ENCODE measurements at regions not wholly inside any gene's neighbourhood (a gene's known extent, or its start where the extent isn't known, plus 50 kb on each side); places are given as distances from the start of the nearest gene placed in this dataset.
A peak's percentile ranks its signal among the peaks of the same experiment; 100 is the strongest.
"Not testable (repeated sequence)": the region's sequence is repeated elsewhere in the genome, so short reads cannot be mapped to it uniquely, and the experiment has no call there.

DNA sequence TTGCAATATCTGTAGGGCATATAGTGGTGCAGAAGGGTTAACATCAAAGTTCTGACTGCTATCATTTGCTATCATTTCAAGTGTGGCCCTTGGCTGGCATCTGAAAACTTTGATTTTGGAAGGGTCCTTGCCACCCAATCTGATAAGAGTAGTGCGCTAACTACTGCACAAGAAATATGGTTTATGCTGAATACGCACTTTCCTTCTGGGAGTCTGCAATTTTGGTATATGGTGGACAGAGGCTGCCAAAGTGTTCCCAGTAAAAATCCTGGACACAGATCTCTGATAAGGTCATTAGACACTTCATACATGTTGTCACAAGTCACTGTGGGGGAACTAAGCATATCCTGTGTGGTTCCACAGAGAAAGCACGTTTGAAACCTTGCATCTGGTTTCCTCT, 461.6 kb upstream of the CDH11 start:
- no peak for DNase-seq (ENCODE audit: low read depth in 2 of 2)

DNA sequence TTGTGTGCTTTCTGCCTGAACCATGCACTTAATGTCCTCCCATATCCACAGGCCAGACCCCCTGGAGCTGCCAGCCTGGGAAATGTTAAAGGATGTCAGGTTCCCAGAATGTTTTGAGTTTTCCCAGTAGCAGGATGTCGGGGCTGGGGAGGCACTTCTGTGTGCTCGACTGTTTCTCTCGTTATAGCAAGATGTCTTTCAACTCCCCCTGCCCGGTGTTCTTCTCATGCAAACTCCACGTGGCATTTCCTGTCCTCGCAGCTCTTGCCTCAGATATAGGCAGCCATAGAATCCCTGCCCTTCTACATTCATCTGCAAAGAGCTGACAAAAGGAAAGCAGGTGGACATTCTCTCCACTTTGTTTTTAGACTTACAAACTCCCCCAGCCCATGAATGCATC, 457.2 kb upstream of the CDH11 start:
- no peak for DNase-seq (ENCODE audit: low read depth in 2 of 2)

DNA sequence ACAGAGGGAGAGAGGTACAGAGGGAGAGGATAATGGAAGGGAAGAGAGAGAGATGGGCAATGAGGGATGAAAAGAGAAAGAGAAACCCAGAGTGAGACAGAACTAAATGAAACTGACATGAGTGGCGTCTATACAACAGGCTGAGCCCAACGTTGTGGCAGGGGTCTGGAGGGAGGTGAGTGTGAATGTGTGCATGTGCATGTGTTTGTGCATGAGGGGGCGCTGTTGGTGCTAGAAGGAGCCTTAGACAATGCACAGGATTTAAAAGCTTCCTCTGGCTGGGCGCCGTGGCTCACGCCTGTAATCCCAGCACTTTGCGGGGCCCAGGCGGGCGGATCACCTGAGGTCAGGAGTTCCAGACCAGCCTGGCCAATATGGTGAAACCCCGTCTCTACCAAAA, 454.8 kb upstream of the CDH11 start:
- DNase-seq (ENCODE audit: low read depth in 2 of 2): no peak

DNA sequence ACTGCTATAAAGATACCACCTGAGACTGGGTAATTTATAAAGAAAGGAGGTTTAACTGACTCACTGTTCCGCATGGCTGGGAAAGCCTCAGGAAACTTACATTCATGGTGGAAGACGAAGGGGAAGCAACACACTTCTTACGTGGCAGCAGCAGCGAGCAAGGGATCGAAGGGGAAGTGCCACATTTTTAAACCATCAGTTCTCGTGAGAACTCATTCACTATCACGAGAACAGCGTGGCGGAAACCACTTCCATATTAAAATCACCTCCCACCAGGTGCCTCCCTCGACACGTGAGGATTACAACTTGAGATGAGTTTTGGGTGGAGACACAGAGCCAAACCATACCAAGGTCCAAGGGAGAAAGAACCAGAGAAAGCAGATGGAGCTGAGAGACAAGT, 454.3 kb upstream of the CDH11 start:
- no peak for DNase-seq (ENCODE audit: low read depth in 2 of 2)

DNA sequence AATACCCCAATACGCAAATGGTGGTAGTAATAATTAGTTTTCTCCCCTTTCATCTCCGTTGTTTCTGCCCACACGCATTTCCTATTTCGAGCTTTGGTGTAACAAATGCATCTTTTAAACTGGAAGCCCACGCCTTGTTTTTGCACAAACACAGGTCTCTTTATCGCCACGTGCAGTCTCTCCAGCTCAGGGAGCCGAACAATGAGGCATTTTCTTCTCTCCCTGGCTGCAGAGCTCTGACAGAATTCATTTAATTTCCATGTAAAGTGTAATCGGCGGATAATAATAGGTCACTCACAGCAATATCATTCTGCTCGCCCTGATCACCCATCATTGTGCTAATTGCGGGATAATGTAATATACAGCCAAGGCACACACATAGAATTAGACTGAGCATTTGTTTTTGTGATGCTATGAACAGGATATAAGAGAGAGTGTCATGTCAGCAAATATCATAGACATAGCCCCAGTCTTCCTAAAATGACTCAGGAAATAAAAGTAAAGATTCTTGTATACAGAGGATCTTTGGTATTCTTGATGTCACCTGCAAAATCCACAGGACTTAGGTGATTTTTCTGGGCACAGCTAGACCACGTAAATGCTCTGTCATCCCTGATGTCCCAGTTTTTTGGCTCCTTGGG, 452.6 kb upstream of the CDH11 start:
- no peak for DNase-seq (ENCODE audit: low read depth in 2 of 2)

DNA sequence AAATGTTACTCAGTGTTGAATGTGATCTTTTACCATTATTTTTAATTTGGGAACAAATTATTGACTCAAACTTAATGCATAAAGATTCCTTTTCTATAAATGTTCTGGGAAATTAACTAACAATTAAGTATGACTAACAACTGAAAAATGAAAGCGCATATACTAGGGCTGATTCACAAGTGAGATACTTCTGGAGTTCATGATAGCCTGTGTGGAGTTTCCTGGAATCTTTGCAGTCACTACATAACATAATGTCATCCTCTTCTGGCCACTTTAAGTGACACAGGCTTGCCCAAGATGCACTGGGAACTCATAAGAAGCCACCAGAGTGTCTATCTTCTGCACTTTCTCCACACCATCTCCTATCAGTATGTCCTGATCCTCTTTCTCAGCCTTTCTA, 450.3 kb upstream of the CDH11 start:
- peak in 1 of 2 donors; percentile 43 for DNase-seq (ENCODE audit: low read depth in 2 of 2)

DNA sequence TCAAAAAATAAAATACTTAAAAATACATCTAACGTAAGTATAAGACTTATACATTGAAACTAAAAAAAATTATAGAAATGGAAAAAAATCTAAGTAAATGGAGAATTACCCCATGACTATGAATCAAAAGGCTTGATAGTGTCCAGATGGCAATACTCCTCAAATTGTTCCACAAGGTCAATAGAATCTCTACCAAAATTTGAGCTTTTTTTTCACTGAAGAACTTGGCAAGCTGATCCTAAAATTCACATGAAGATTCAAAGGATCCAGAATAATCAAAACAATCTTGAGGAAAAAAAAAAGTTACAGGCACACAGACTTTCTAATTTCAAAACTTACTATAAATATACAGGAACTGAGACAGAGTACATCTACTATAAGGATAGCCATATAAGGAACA, 448.4 kb upstream of the CDH11 start:
- DNase-seq (ENCODE audit: low read depth in 2 of 2): no peak

DNA sequence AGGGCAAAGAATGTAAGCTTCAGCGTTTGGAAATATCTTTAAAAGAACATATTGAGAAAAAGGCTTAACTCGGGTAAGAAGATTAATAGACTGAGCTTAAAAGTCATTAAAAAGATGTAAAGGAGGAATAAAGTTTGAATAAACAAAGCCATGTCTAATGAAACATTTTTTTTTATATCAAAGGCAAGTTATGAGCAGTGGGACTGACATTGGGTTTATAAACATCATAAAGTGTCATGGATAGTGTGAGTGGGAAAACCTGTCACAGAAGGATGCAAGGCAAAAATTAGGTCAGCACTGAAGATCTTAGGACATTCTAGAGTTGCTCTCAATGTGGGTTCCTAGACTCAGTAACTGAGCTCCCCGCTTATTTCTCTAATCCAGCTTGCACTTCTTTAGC, 438.0 kb upstream of the CDH11 start:
- no peak for DNase-seq (ENCODE audit: low read depth in 2 of 2)

DNA sequence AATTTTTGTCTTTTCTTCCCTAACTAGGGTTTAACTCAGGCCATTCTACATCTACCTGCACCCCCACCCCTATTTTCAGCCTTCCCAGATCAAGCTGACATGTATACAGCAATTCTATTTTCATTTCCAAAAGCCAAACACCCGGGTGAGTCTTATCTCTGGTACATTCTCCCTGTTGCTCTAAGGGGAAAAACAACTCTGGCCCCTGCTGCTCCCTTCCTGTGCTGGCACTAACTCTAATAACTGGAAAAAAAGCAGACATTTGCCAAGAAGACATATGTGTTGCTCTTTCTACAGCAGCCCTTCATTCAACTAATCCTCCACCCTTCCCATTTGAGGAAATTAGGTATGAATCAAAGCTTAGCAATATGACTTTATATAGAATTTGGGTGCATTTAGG, 427.8 kb upstream of the CDH11 start:
- DNase-seq (ENCODE audit: low read depth in 2 of 2): not testable (repeated sequence)

DNA sequence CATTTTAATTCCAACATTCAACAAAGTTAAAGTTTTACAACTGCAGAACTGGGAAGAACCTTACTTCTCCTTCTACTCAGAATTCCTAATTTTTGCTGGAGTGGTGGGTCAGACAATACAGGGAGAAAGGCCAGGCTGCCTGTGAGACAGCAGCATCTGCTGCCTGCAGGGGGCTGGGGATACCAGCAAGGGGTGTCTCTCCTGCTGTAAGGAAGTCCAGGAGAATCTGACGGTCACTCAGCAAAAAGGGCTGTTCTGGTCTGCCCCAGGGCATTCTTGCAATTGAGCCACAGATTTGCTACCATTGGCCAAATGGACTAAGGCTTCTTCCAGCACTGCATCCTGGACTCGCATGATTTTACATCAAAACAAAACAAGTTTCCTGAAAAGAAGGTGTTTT, 426.6 kb upstream of the CDH11 start:
- no peak for DNase-seq (ENCODE audit: low read depth in 2 of 2)

DNA sequence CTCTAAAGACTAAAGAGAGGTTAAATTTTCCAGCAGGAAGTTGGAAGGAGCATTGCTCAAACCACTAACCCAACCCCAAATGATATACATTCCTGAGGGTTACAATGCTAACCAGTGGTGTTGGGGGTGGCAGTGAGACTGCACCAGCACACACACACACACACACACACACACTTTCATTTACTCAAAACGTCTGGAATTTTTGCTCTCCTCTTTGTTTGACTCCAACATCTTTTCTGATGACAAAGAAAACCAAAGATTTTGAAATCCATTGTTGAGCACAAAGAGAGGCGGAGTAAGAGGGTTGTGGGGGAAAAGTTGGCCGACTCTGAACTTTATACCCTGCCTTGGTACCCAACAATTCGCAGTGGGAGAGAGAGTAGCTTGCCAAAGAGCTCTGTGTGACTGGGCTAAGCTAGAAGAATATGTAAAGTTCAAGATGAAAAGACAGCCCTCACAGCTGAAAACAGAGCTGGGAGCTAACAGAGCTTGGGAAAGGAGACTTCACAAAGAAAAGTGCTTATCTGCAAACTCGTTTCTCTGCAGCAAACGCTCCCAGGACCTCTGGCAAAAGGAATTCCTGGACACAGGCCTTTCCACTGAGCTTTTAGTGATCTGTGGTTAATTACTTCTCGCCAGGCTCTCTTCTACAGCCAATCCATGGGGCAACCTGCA, 426.0 kb upstream of the CDH11 start:
- no peak for DNase-seq (ENCODE audit: low read depth in 2 of 2)

DNA sequence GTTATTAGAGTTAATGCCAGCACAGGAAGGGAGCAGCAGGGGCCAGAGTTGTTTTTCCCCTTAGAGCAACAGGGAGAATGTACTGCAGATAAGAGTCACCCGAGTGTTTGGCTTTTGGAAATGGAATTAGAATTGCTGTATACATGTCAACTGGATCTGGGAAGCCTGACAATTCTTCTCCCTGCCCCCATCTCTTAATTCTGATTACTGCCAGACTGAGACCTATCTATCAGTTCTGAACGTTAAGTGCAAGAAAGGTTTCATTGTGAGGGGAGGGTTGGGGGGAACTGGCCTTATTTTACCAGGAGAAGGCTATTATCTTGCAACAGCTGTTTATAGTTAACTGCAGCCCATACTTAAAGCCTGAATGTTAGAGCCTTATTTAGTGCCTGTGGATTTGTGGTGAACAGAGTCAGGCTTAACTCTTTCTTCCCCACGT, 424.5 kb upstream of the CDH11 start:
- no peak for DNase-seq (ENCODE audit: low read depth in 2 of 2)

DNA sequence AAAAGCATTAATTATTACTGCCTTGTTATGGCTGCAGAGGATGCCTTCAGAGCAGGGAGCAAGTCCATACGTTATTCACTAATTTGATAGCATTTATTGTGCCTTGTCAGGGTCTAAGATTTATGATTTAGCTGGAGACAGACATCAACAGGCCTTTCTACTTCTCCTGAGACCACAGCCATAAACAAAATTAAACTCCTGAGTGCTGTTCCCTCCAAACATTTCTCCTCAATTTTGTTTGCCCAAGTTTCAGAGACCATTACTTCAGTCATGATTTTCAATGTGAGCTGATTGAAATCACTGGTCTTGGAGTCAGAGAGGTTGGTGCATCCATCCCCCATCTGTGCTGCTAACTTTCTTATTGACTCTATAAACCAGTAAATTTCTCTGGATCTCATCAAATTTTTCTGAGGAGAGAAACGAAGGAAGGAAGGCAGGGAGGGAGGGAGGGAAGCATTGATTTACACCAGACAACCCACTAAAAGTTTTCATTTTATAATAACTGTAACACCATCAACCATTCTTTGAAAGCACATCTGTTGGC, 423.6 kb upstream of the CDH11 start:
- DNase-seq (ENCODE audit: low read depth in 2 of 2): no peak

DNA sequence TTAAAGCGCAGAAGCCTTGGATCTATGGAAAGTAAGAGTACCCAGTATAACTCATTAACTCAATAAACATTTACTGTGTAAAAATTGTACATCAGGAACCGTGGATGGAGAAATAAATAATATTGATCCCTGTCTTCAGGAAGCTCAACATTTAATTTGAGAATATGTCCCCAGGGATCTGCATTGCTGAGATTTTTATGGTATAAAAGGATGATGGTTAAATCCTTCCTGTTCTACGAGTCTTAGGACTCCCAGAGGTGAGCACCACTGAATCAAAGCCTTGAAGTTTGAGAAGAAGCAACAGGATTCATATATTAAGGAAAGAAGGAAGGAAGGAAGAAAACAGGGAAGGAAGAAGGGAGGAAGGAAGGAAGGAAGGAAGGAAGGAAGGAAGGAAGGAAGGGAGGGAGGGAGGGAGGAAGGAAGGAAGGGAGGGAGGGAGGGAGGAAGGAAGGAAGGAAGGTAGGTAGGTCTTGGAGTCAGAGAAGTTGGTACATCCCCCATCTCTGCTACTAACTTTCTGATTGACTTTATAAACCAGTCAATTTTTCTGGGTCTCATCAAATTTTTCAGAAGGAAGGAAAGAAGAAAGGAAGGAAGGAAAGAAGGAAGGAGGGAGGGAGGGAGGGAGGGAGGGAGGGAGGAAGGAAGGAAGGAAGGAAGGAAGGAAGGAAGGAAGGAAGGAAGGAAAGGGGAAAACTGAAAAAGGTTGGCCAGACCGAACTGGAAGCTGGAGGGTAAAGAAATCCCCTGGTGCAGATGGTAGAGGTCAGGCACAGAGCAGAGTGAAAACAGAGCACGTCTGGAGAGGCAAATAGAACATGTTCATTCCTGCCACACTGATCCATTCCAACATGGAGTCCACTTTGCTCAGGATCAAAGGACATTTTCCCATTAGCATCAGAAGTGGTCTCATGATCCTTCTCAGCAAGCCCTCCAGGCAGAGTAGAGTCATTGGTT, 422.2 kb upstream of the CDH11 start:
- DNase-seq (ENCODE audit: low read depth in 2 of 2): no peak

DNA sequence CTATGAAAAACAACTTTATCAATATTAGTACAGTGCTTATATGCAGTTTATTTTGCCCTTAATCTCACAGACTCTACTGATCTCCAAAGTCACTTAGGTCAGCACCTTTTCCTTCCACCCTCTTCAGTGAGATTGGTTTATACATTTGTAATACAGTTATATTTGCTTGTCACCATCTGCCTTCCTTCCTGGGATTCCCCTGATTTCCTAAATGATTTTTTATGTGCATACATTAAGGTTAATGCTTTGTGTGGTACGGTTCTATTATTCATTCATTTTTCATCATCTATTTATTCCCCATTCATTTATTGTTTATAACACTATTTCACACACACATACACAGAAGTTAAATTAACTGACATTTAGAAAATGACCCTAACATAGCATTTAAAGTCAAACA, 419.8 kb upstream of the CDH11 start:
- DNase-seq (ENCODE audit: low read depth in 2 of 2): no peak

DNA sequence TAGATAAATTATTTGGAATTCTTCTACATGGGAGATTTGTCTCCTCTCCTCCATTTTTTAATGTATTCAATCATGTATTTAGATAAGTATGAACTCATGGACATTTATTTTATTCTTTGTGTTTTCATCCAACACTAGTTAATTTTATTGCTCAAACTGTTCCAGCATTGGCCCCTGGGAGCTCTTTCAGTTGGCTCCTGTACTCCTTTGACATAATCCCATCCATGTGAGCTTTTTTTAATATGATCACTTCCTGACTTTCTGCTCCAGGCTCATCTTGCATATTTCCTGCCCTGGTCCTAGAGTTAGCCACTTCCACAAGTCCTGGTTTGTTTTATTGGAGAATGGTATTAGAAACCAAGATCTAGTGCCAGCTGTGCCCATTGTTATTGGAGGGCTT, 419.0 kb upstream of the CDH11 start:
- no peak for DNase-seq (ENCODE audit: low read depth in 2 of 2)

DNA sequence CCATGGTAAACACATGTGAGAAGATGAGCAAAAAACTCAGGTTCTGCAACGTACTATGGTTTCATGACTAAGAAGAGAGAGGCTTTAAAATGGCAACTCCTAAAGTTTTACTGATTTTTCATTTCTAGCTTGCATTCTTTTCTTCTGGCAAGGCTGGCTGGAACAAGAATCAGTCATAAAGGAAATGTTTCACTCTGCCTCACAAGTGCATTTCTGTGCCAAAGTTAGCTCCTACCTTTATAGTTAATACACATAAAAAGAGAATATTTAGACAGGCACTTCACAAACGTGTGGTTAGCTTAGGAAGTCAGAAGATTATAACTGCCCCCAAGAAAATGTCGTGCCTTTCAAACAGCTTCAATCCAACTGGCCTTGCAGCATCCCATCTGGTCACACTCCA, 417.1 kb upstream of the CDH11 start:
- no peak for DNase-seq (ENCODE audit: low read depth in 2 of 2)

DNA sequence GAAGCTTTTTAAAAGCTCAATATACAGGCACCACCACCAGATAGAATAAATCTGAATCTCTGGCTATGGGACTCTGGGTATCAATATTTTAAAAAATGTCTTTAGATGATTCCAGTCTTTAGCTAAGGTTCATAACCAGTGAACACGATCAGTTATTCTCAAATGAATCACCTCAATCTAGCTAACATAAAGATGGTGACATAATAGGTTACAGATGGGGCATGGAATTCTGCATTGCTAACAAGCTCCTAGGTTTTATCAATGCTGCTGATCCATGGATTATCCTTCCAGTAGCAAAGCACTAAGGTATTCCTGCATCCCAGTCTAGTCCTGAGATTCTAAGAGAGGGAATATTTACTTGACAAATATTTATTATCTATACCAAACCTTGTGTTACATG, 415.5 kb upstream of the CDH11 start:
- no peak for DNase-seq (ENCODE audit: low read depth in 2 of 2)

DNA sequence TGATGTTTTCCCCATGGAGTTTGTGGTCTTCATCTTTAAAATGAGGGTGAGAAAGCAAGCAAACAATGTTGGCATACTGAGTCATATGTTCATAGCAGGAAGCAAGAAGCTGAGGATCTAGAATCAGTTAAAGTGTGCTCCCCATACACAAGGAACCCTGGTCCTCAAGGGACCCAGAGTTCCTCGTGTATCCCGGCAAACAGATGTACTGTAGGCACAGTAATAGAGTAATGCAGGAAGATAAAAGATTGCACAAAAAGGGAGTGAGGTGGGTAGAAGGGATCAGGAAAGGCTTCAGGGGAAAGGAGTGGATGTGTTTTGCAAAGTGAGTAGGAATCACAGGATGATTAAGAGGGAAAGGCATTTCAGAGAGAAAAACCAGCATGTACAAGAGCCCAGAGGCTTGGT, 412.3 kb upstream of the CDH11 start:
- no peak for DNase-seq (ENCODE audit: low read depth in 2 of 2)

DNA sequence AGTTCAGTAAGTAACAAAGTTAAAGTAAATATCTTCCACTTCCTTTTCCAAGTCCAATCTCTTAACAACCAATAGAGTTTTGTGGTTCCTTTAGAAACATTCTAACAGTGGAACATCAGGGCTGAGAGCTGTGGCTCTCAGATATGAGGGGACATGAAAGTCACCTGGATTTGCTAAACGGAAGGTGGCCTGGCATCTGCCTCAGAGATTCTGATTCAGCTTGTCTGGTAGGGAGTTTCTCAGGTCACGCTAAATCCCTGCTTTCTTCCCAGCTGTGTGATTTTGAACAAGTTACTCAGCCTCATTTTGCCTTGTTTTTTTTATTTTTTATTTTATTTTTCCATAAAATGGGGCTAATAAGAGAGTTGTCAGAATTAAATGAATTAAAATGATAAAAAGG, 411.0 kb upstream of the CDH11 start:
- no peak for DNase-seq (ENCODE audit: low read depth in 2 of 2)

DNA sequence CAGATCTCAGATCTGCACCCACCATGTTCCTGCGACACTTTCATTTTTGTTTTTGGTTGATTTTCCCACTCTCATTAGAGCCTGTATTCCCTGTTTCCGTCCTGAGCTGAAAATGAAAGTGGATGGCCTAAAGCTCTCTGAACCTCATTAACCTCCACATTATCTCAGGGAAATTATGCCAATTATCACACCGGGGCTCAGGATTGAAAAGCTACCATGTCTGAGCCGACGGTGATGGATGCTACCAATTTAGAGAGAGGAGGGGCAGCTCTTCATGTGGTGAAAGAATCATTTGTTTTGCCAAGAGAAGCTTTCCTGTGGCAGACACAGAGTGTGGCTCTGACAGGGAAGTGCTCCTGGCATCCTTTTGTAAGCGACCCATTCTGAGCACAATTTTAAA, 410.4 kb upstream of the CDH11 start:
- no peak for DNase-seq (ENCODE audit: low read depth in 2 of 2)

DNA sequence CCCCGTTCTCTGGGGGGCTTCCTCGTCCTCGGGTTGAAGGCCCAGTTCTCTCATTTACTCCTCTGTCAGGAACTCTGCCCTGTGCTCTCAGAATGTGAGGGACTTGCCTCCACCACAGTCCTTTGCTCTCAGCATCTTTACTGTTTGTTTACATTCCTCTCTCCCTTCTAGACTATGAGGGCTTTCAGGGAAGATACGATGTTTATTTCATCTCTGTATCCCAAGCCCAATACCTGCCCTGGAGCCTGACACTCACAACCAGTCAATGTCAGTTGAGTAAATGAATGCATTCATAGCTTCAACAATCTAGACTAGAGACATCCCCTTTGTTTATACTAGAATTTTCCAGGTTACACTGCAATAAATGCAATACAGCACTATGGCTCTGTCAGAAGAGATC, 409.6 kb upstream of the CDH11 start:
- no peak for DNase-seq (ENCODE audit: low read depth in 2 of 2)

Data from lung microvascular endothelial cell (primary cell).